ENCODE measurements at regions not wholly inside any gene's neighbourhood (a gene's known extent, or its start where the extent isn't known, plus 50 kb on each side); places are given as distances from the start of the nearest gene placed in this dataset.

DNA sequence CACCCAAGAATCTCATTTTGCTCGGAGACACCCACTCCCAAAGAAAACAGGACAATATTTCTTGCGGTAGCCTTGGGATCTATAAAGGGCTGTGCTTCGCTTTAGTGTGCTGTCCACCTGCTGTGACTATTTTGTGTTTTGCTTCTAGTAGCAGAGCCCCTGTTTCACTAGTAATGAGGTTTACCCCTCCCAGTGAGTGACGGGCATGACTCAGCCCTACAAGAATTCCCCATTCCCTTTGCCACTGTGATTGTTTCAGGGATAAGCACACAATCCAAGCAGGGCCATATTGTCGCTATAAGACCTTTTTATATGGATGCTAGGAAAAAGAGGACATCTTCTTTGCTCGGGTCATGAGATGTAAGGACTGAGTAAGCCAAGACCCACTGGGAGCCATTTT lies 62.5 kb upstream of the FOXB1 start:
- Histone ChIP-seq H3K9ac (ENCODE audit: insufficient read depth, low read depth, low read length) (no peak overlapping the region), H3K36me3 (replicated peaks in 1 of 2; ENCODE audit: control insufficient read depth in 1 of 2, insufficient read depth in 2 of 2, low read length in 2 of 2) (no peaks in the 10 kb centered on the region), H3K79me2 (ENCODE audit: insufficient read depth, low read length) (no peaks in the 10 kb centered on the region), H3K4me1 (ENCODE audit: insufficient read depth, low read length) (no peaks in the 10 kb centered on the region), H3K27ac (ENCODE audit: extremely low read length, insufficient read depth, low read length) (no peak overlapping the region), H3K9me3 (ENCODE audit: low read length) (no peaks in the 10 kb centered on the region), H4K20me1 (ENCODE audit: insufficient read depth, low read length) (no peaks in the 10 kb centered on the region), H2AFZ (ENCODE audit: low read length) (no peak overlapping the region), H3K4me3 (replicated peaks in 1 of 3; ENCODE audit: insufficient read depth in 1 of 3, low read depth in 2 of 3, low read length in 3 of 3) (no peak overlapping the region), H3K27me3 (ENCODE audit: control insufficient read depth in 1 of 2, insufficient read depth in 2 of 2, low read length in 2 of 2) (peaks cover 0 to 12% of the 10 kb centered on the region in 2 experiments; a peak in 2 of 5 replicates), H3K4me2 (ENCODE audit: low read depth, low read length) (no peak overlapping the region)
- FAIRE-seq, result no peak
- intact Hi-C loops (cut with micrococcal nuclease; ENCODE audit: unreplicated experiment) (no loop called here), in situ Hi-C loops (cut with HindIII; ENCODE audit: extremely low pct_ligation_motif_present, low pct_unique_long_range_greater_than_20kb) (no loop called here)
- no peak for ATAC-seq
- no TSS peak for BruUV-seq (replicated peaks)
- POLR2A ChIA-PET, result no interaction called here
- TF ChIP-seq, protein P1, sequence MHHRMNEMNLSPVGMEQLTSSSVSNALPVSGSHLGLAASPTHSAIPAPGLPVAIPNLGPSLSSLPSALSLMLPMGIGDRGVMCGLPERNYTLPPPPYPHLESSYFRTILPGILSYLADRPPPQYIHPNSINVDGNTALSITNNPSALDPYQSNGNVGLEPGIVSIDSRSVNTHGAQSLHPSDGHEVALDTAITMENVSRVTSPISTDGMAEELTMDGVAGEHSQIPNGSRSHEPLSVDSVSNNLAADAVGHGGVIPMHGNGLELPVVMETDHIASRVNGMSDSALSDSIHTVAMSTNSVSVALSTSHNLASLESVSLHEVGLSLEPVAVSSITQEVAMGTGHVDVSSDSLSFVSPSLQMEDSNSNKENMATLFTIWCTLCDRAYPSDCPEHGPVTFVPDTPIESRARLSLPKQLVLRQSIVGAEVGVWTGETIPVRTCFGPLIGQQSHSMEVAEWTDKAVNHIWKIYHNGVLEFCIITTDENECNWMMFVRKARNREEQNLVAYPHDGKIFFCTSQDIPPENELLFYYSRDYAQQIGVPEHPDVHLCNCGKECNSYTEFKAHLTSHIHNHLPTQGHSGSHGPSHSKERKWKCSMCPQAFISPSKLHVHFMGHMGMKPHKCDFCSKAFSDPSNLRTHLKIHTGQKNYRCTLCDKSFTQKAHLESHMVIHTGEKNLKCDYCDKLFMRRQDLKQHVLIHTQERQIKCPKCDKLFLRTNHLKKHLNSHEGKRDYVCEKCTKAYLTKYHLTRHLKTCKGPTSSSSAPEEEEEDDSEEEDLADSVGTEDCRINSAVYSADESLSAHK (CRISPR knock-in tag; IDR thresholded peaks at IDR 0.05; ENCODE audit: borderline replicate concordance), result no peak
- no peak for TF ChIP-seq FOSL1 (CRISPR knock-in tag; IDR thresholded peaks at IDR 0.05; ENCODE audit: borderline replicate concordance)
- WGBS (ENCODE audit: low lambda C conversion rate), result 15% methylated on average over 6 of the region's 6 CpGs
- CTCF ChIA-PET (ENCODE audit: low intra/inter-chr PET ratio, low total read pairs), result no interaction called here
- DNase-seq (ENCODE audit: low spot score), result no peak

DNA sequence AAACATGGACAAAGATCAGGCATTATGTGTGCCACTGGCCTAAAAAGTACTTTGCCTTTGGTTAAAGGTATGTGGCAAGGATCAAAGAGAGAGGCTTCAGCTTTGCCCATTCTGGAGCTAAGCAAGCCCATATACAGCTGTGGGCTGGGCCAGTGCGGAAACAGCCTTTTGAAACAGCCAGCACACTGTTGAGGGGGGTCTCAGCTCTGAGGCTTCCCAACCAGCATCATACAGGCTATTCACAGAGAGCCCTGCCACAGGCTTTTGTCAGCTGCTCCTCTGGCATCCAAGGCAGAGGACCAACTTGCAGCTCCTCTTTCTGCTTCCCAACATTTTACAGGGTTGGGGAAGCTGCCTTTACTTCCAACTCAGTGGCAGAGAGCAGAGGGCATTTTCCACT lies 63.2 kb upstream of the FOXB1 start:
- Histone ChIP-seq H3K36me3 (replicated peaks in 1 of 2; ENCODE audit: control insufficient read depth in 1 of 2, insufficient read depth in 2 of 2, low read length in 2 of 2) (no peaks in the 10 kb centered on the region), H3K9me3 (ENCODE audit: low read length) (no peaks in the 10 kb centered on the region), H3K27ac (ENCODE audit: extremely low read length, insufficient read depth, low read length) (no peak overlapping the region), H3K4me1 (ENCODE audit: insufficient read depth, low read length) (no peaks in the 10 kb centered on the region), H4K20me1 (ENCODE audit: insufficient read depth, low read length) (no peaks in the 10 kb centered on the region), H3K4me3 (replicated peaks in 1 of 3; ENCODE audit: insufficient read depth in 1 of 3, low read depth in 2 of 3, low read length in 3 of 3) (no peak overlapping the region), H3K79me2 (ENCODE audit: insufficient read depth, low read length) (no peaks in the 10 kb centered on the region), H3K4me2 (ENCODE audit: low read depth, low read length) (no peak overlapping the region), H2AFZ (ENCODE audit: low read length) (no peak overlapping the region), H3K27me3 (ENCODE audit: control insufficient read depth in 1 of 2, insufficient read depth in 2 of 2, low read length in 2 of 2) (peaks cover 0 to 17% of the 10 kb centered on the region in 2 experiments; a peak in 2 of 5 replicates), H3K9ac (ENCODE audit: insufficient read depth, low read depth, low read length) (no peak overlapping the region)
- DNase-seq (ENCODE audit: low spot score) (no peak), ATAC-seq (no peak), FAIRE-seq (no peak)
- in situ Hi-C loops (cut with HindIII; ENCODE audit: extremely low pct_ligation_motif_present, low pct_unique_long_range_greater_than_20kb) (no loop called here), intact Hi-C loops (cut with micrococcal nuclease; ENCODE audit: unreplicated experiment) (no loop called here)
- BruUV-seq (replicated peaks), result no TSS peak
- TF ChIP-seq TGIF2 (CRISPR knock-in tag; IDR thresholded peaks at IDR 0.05) (no peak), BRD4 (CRISPR knock-in tag; IDR thresholded peaks at IDR 0.05) (no peak), TSC22D2 (CRISPR knock-in tag; IDR thresholded peaks at IDR 0.05; ENCODE audit: borderline replicate concordance) (no peak), ATF4 (CRISPR knock-in tag; IDR thresholded peaks at IDR 0.05) (no peak), ZNF282 (IDR thresholded peaks at IDR 0.05; ENCODE audit: partially characterized antibody) (no peak), ZNF160 (CRISPR knock-in tag; IDR thresholded peaks at IDR 0.05) (no peak), GATAD1 (CRISPR knock-in tag; IDR thresholded peaks at IDR 0.05) (no peak), ZNF780A (CRISPR knock-in tag; IDR thresholded peaks at IDR 0.05) (no peak)
- ChIA-PET CTCF (ENCODE audit: low intra/inter-chr PET ratio, low total read pairs) (no interaction called here), POLR2A (no interaction called here)
- WGBS (ENCODE audit: low lambda C conversion rate), result no CpG with 5 or more reads among the region's 1 CpG
